Esophagus muscularis mucosa (tissue), 4 donors: ENCODE measurements at regions not wholly inside any gene's neighbourhood (a gene's known extent, or its start where the extent isn't known, plus 50 kb on each side); places are given as distances from the start of the nearest gene placed in this dataset.

Experiments used
- DNase-seq: peaks from one replicate; pipeline ENCODE4 v3.0.0-alpha.2; 2017; ENCODE audit errors: extremely low spot score
- H3K27ac ChIP-seq, 4 donors: fragments of 200-600 bp; sonication (generic); replicated peaks in 1 of 4; 1 replicate in 3 of 4; 2 replicates in 1 of 4; pipeline ENCODE4 v1.5.1; 2016 to 2019; ENCODE audit warnings: mild to moderate bottlenecking in 1 of 4
- H3K27me3 ChIP-seq, 4 donors: fragments of 200-600 bp; sonication (generic); one replicate each; pipeline versions ENCODE4 v1.5.1 to v1.6.0; 2016 to 2019
- H3K36me3 ChIP-seq, 4 donors: fragments of 200-600 bp; sonication (generic); one replicate each; pipeline ENCODE4 v1.5.1; 2016 to 2019
- H3K4me1 ChIP-seq, 4 donors: fragments of 200-600 bp; sonication (generic); one replicate each; pipeline ENCODE4 v1.5.1; 2016 to 2019
- H3K4me3 ChIP-seq, 4 donors: fragments of 200-600 bp; sonication (generic); 1 replicate in 2 of 4; 2 replicates in 2 of 4; pipeline ENCODE4 v1.5.1; 2016 to 2019; ENCODE audit warnings: mild to moderate bottlenecking in 4 of 4, moderate library complexity in 1 of 4
- H3K9me3 ChIP-seq, 4 donors: fragments of 200-600 bp; sonication (generic); 1 replicate in 3 of 4; 2 replicates in 1 of 4; pipeline ENCODE4 v1.5.1; 2016 to 2019
- CTCF ChIP-seq, 3 experiments: fragments of 200-600 bp in 2 of 3; fragments of 450-650 bp in 1 of 3; sonication (generic) in 2 of 3; IDR thresholded peaks; one replicate each; pipeline ENCODE4 v1.5.1; 2017 to 2019; ENCODE audit warnings: antibody characterized with exemption in 3 of 3, mild to moderate bottlenecking in 2 of 3, moderate library complexity in 1 of 3
- EP300 ChIP-seq: sonication (generic); formaldehyde crosslinking; IDR thresholded peaks from one replicate; pipeline ENCODE4 v1.6.1; 2017; ENCODE audit warnings: antibody characterized with exemption
- POLR2A ChIP-seq: fragments of 450-650 bp; IDR thresholded peaks from one replicate; pipeline ENCODE4 v1.6.1; 2017; ENCODE audit warnings: antibody characterized with exemption, moderate library complexity, mild to moderate bottlenecking, low read depth
- POLR2AphosphoS5 ChIP-seq, 2 donors: sonication (generic); formaldehyde crosslinking; IDR thresholded peaks; one replicate each; pipeline ENCODE4 v1.6.1; 2017; ENCODE audit warnings: antibody characterized with exemption in 2 of 2
- WGBS: methylation state at CpG from one replicate; pipeline ENCODE4 v1.1.5; 2018; 5-methylcytosine and 5-hydroxymethylcytosine counted together
- intact Hi-C: fragments of 100-400 bp; cut with DNase I; formaldehyde crosslinking; loops from one replicate; pipeline ENCODE4 v1.15.1; 2023

- H3K27me3 ChIP-seq, result no peaks in the 10 kb centered on the region
- H3K9me3 ChIP-seq, result no peaks in the 10 kb centered on the region
- WGBS, result 70% methylated on average over 5 of the region's 5 CpGs
- no peak for DNase-seq
- no peaks in the 10 kb centered on the region for H3K36me3 ChIP-seq
- H3K4me3 ChIP-seq, result no peak overlapping the region
- no peak overlapping the region for H3K27ac ChIP-seq
- H3K4me1 ChIP-seq, result no peaks in the 10 kb centered on the region
- TF ChIP-seq EP300 (no peak), CTCF (IDR thresholded peaks at IDR 0.05) (no peak), POLR2AphosphoS5 (IDR thresholded peaks at IDR 0.05) (no peak), POLR2A (no peak)
- intact Hi-C loops, result no loop called here
Observed at GRCh38 chrX:147626605-147627004, 285.1 kb upstream of the FMR1 start.

- H3K36me3 ChIP-seq, result no peaks in the 10 kb centered on the region
- 68% methylated on average over 1 of the region's 1 CpG for WGBS
- TF ChIP-seq EP300 (no peak), POLR2AphosphoS5 (IDR thresholded peaks at IDR 0.05) (no peak), POLR2A (no peak), CTCF (IDR thresholded peaks at IDR 0.05) (no peak)
- H3K4me3 ChIP-seq, result no peak overlapping the region
- intact Hi-C loops, result no loop called here
- no peaks in the 10 kb centered on the region for H3K4me1 ChIP-seq
- no peaks in the 10 kb centered on the region for H3K27me3 ChIP-seq
- H3K9me3 ChIP-seq, result no peaks in the 10 kb centered on the region
- no peak for DNase-seq
- no peak overlapping the region for H3K27ac ChIP-seq
Observed at GRCh38 chrX:147635186-147635585, 276.5 kb upstream of the FMR1 start.

DNA sequence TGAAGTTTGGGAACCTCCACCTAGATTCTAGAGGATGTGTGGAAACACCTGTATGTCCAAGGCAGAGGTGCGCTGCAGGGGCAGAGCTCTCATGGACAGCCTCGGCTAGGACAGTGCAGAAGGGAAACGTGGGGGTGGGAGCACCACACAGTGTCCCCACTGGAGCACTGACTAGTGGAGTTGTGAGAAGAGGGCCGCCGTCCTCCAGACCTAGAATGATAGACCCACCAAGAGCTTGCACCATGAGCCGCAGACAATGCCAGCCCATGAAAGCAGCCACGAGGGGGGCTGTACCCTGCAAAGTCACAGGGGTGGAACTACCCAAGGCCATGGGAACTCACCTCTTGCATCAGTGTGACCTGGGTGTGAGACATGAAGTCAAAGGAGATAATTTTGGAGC is 274.5 kb upstream of the FMR1 start:
- TF ChIP-seq POLR2A, result no peak
- intact Hi-C loops, result no loop called here
- H3K27ac ChIP-seq, result no peak overlapping the region
- no peaks in the 10 kb centered on the region for H3K9me3 ChIP-seq
- H3K4me3 ChIP-seq, result no peak overlapping the region
- H3K4me1 ChIP-seq, result no peaks in the 10 kb centered on the region
- H3K27me3 ChIP-seq, result no peaks in the 10 kb centered on the region
- no peaks in the 10 kb centered on the region for H3K36me3 ChIP-seq
- DNase-seq, result no peak
- 85% methylated on average over 7 of the region's 7 CpGs for WGBS

DNA sequence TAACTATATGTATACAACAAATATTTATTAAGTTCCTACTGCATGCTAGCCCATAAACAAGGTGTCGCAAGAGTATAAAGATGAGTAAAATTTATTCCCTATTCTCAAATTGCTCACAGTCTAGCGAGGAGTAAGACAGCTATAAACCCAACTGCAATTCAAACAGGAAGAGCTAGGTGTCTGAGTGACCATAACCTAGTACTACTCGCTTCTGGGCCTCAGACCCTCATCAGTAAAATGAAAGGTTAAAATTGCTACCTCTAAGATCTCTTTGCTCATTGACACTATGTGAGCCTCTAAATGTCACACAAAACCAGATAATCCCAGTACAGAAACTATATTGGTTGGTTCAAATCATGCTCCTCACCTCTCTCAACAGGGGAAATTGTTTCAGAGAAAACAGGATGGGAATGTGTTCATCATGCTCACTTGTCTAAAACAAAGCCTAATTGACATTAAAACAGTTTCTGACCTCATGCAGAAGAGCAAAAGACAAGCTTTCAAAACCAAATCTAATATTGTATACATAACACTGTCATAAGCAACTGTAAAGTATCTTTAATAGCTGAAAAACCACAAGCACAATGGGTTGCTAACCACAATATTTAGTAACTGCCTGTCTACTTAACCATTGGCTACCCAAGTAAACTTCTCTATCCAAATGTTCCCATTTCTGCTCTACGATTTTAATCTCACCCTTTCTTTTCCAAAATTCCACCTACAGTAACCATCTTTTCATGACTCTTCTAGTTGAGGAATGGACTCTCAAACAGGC is 264.6 kb upstream of the FMR1 start:
- TF ChIP-seq POLR2A, result no peak
- no peak for TF ChIP-seq POLR2AphosphoS5 (IDR thresholded peaks at IDR 0.05)
- TF ChIP-seq CTCF (IDR thresholded peaks at IDR 0.05), result no peak
- no peak for TF ChIP-seq EP300
- H3K4me1 ChIP-seq, result no peaks in the 10 kb centered on the region
- intact Hi-C loops, result no loop called here
- no peak for DNase-seq
- no peaks in the 10 kb centered on the region for H3K9me3 ChIP-seq
- H3K27ac ChIP-seq, result no peak overlapping the region
- H3K27me3 ChIP-seq, result no peaks in the 10 kb centered on the region
- no peak overlapping the region for H3K4me3 ChIP-seq
- 68% methylated on average over 4 of the region's 4 CpGs for WGBS
- H3K36me3 ChIP-seq, result no peaks in the 10 kb centered on the region

GRCh38 chrX:147675819-147676218 is 235.9 kb upstream of the FMR1 start:
- WGBS, result 79% methylated on average over 2 of the region's 2 CpGs
- no peak overlapping the region for H3K27ac ChIP-seq
- H3K36me3 ChIP-seq, result no peaks in the 10 kb centered on the region
- no peak overlapping the region for H3K4me3 ChIP-seq
- H3K4me1 ChIP-seq, result no peaks in the 10 kb centered on the region
- no peaks in the 10 kb centered on the region for H3K9me3 ChIP-seq
- no peaks in the 10 kb centered on the region for H3K27me3 ChIP-seq
- no peak for DNase-seq
- TF ChIP-seq CTCF (IDR thresholded peaks at IDR 0.05), result no peak
- no peak for TF ChIP-seq POLR2A
- no peak for TF ChIP-seq EP300
- TF ChIP-seq POLR2AphosphoS5 (IDR thresholded peaks at IDR 0.05), result no peak
- intact Hi-C loops, result no loop called here
